Right renal cortex interstitium (tissue), 3 donors: ENCODE measurements at regions not wholly inside any gene's neighbourhood (a gene's known extent, or its start where the extent isn't known, plus 50 kb on each side); places are given as distances from the start of the nearest gene placed in this dataset.

ENCODE experiments used
- DNase-seq, 3 donors: peaks; one replicate each; pipeline ENCODE4 v3.0.0-alpha.2; 2013; ENCODE audit warnings: low read depth in 3 of 3, low spot score in 2 of 3

GRCh38 chr10:83824099-83824498 lies 315.2 kb upstream of the GHITM start:
- no peak for DNase-seq

GRCh38 chr10:83834096-83834495 lies 305.2 kb upstream of the GHITM start:
- DNase-seq = no peak

- no peak for DNase-seq
Observed at GRCh38 chr10:83835945-83836745, 303.2 kb upstream of the GHITM start.

GRCh38 chr10:83848677-83849076 lies 290.6 kb upstream of the GHITM start:
- DNase-seq = no peak

GRCh38 chr10:83849150-83849549 lies 290.2 kb upstream of the GHITM start:
- no peak for DNase-seq

GRCh38 chr10:83852146-83852545 lies 287.2 kb upstream of the GHITM start:
- no peak for DNase-seq

GRCh38 chr10:83862723-83863122 lies 276.6 kb upstream of the GHITM start:
- DNase-seq = no peak

- DNase-seq = no peak
Observed at GRCh38 chr10:83863283-83863966, 275.9 kb upstream of the GHITM start.

- DNase-seq = no peak
Observed at GRCh38 chr10:83869898-83870297, 269.4 kb upstream of the GHITM start.

GRCh38 chr10:83871187-83872081 lies 267.9 kb upstream of the GHITM start:
- DNase-seq = peak; percentile 44 to 61 (median 48)

- no peak for DNase-seq
Observed at GRCh38 chr10:83880252-83880791, 259.0 kb upstream of the GHITM start.

GRCh38 chr10:83881661-83882060 lies 257.6 kb upstream of the GHITM start:
- DNase-seq = no peak

- no peak for DNase-seq
Observed at GRCh38 chr10:83886871-83887270, 252.4 kb upstream of the GHITM start.

- no peak for DNase-seq
Observed at GRCh38 chr10:83892737-83893136, 246.6 kb upstream of the GHITM start.

GRCh38 chr10:83896219-83896618 lies 243.1 kb upstream of the GHITM start:
- no peak for DNase-seq

- DNase-seq = no peak
Observed at GRCh38 chr10:83897626-83898025, 241.7 kb upstream of the GHITM start.

- no peak for DNase-seq
Observed at GRCh38 chr10:83908506-83908905, 230.8 kb upstream of the GHITM start.

GRCh38 chr10:83909001-83909400 lies 230.3 kb upstream of the GHITM start:
- DNase-seq = no peak

- DNase-seq = no peak
Observed at GRCh38 chr10:83915801-83916200, 223.5 kb upstream of the GHITM start.

- peak in 1 of 3 donors; percentile 26 for DNase-seq
Observed at GRCh38 chr10:83917537-83918506, 221.5 kb upstream of the GHITM start.
